GM23338 (cell line): ENCODE measurements at regions not wholly inside any gene's neighbourhood (a gene's known extent, or its start where the extent isn't known, plus 50 kb on each side); places are given as distances from the start of the nearest gene placed in this dataset.

Experiments used
- ATAC-seq: fragments of 200-7000 bp; cut with Tn5 transposase; 3 replicates; pipeline ENCODE4 v1.9.1; 2020
- DNase-seq: peaks from one replicate; pipeline ENCODE4 v3.0.0-alpha.2; 2015; ENCODE audit warnings: low spot score
- H2AFZ ChIP-seq: fragments of 200-600 bp; sonication (generic); 2 replicates; pipeline ENCODE4 v1.8.0; 2016; ENCODE audit warnings: antibody characterized with exemption, mild to moderate bottlenecking, moderate library complexity
- H3F3A ChIP-seq: fragments of 200-600 bp; sonication (generic); replicated peaks from 2 replicates; pipeline ENCODE4 v1.8.0; 2017; ENCODE audit warnings: antibody characterized with exemption, mixed run types, low read depth
- H3K27ac ChIP-seq: fragments of 200-600 bp; sonication (generic); 2 replicates; pipeline ENCODE4 v1.6.1; 2016; ENCODE audit warnings: low read depth
- H3K27me3 ChIP-seq: fragments of 200-600 bp; sonication (generic); 2 replicates; pipeline ENCODE4 v1.8.0; 2016; ENCODE audit warnings: mild to moderate bottlenecking, mixed run types, moderate library complexity; ENCODE audit not compliant: insufficient read depth
- H3K36me3 ChIP-seq: fragments of 200-600 bp; sonication (generic); 2 replicates; pipeline ENCODE4 v1.8.0; 2016; ENCODE audit warnings: mild to moderate bottlenecking; ENCODE audit not compliant: insufficient read depth
- H3K4me1 ChIP-seq: fragments of 200-600 bp; sonication (generic); 2 replicates; pipeline ENCODE4 v1.8.0; 2016; ENCODE audit warnings: mild to moderate bottlenecking, moderate library complexity; ENCODE audit not compliant: insufficient read depth
- H3K4me2 ChIP-seq: fragments of 200-600 bp; sonication (generic); 2 replicates; pipeline ENCODE4 v1.7.1; 2017; ENCODE audit warnings: mixed run types
- H3K4me3 ChIP-seq: fragments of 200-600 bp; sonication (generic); 2 replicates; pipeline ENCODE4 v1.6.1; 2016; ENCODE audit warnings: mixed run types
- H3K79me2 ChIP-seq: fragments of 200-600 bp; sonication (generic); replicated peaks from 2 replicates; pipeline ENCODE4 v1.8.0; 2017; ENCODE audit warnings: mild to moderate bottlenecking; ENCODE audit not compliant: insufficient read depth
- H3K9me2 ChIP-seq: fragments of 200-600 bp; sonication (generic); 2 replicates; pipeline ENCODE4 v1.8.0; 2017; ENCODE audit not compliant: insufficient read depth
- H4K20me1 ChIP-seq: fragments of 200-600 bp; sonication (generic); replicated peaks from 2 replicates; pipeline ENCODE4 v1.8.0; 2017; ENCODE audit warnings: mild to moderate bottlenecking; ENCODE audit not compliant: insufficient read depth
- H3K27ac Mint-ChIP-seq: 2 replicates; pipeline ENCODE4 v1.8.0; 2020; ENCODE audit warnings: inconsistent platforms, mild to moderate bottlenecking, moderate library complexity, mixed read lengths
- H3K27me3 Mint-ChIP-seq: 3 replicates; pipeline ENCODE4 v1.8.0; 2022; ENCODE audit warnings: low read depth, mild to moderate bottlenecking, moderate library complexity, mixed read lengths, inconsistent platforms; ENCODE audit not compliant: insufficient read depth, poor library complexity
- H3K36me3 Mint-ChIP-seq: 3 replicates; pipeline ENCODE4 v1.8.0; 2021; ENCODE audit warnings: low read depth, mild to moderate bottlenecking, inconsistent platforms, moderate library complexity, mixed read lengths
- H3K4me1 Mint-ChIP-seq: 3 replicates; pipeline ENCODE4 v1.8.0; 2020; ENCODE audit warnings: mild to moderate bottlenecking, inconsistent platforms, mixed read lengths
- H3K4me3 Mint-ChIP-seq: 3 replicates; pipeline ENCODE4 v1.8.0; 2021; ENCODE audit warnings: moderate library complexity, mild to moderate bottlenecking, inconsistent platforms, mixed read lengths
- H3K9me3 Mint-ChIP-seq: 3 replicates; pipeline ENCODE4 v1.8.0; 2020; ENCODE audit warnings: moderate library complexity, mild to moderate bottlenecking, inconsistent platforms, mixed read lengths
- CTCF ChIP-seq, 2 experiments: fragments of 200-600 bp in 1 of 2; sonication (generic) in 1 of 2; conservative IDR thresholded peaks; 2 replicates each; pipeline versions ENCODE4 v1.5.1 to v1.6.1; 2016 to 2017; ENCODE audit warnings: antibody characterized with exemption in 2 of 2, low read depth in 2 of 2, mild to moderate bottlenecking in 2 of 2, moderate library complexity in 1 of 2
- EZH2 ChIP-seq: fragments of 200-600 bp; sonication (generic); IDR thresholded peaks from one replicate; pipeline ENCODE4 v1.8.0; 2017; ENCODE audit warnings: antibody characterized with exemption, mild to moderate bottlenecking, low read depth; ENCODE audit not compliant: unreplicated experiment
- EZH2phosphoT487 ChIP-seq: fragments of 200-600 bp; sonication (generic); IDR thresholded peaks from one replicate; pipeline ENCODE4 v1.8.1; 2018; ENCODE audit warnings: antibody characterized with exemption; ENCODE audit not compliant: unreplicated experiment
- JUNB ChIP-seq: IDR thresholded peaks from one replicate; pipeline ENCODE4 v1.6.1; 2016; ENCODE audit warnings: antibody characterized with exemption; ENCODE audit not compliant: unreplicated experiment
- POLR2AphosphoS5 ChIP-seq: IDR thresholded peaks from 2 replicates; pipeline ENCODE4 v1.6.1; 2016; ENCODE audit warnings: antibody characterized with exemption, low read depth
- STAT1 ChIP-seq: IDR thresholded peaks from one replicate; pipeline ENCODE4 v1.6.1; 2016; ENCODE audit warnings: antibody characterized with exemption; ENCODE audit not compliant: unreplicated experiment
- ZNF331 ChIP-seq: fragments of 250-450 bp; sonication (Bioruptor Pico); IDR thresholded peaks from 2 replicates; pipeline ENCODE4 v1.5.0; 2020; ENCODE audit warnings: low read depth, mild to moderate bottlenecking, moderate library complexity
- TF ChIP-seq, protein P1 (sequence below): fragments of 250-450 bp; sonication (Bioruptor Pico); IDR thresholded peaks from 2 replicates; pipeline ENCODE4 v1.5.0; 2020; ENCODE audit warnings: mild to moderate bottlenecking, moderate library complexity
- TF ChIP-seq, protein P2 (sequence below): IDR thresholded peaks from 2 replicates; pipeline ENCODE4 v1.6.1; 2016; ENCODE audit warnings: antibody characterized with exemption

DNA sequence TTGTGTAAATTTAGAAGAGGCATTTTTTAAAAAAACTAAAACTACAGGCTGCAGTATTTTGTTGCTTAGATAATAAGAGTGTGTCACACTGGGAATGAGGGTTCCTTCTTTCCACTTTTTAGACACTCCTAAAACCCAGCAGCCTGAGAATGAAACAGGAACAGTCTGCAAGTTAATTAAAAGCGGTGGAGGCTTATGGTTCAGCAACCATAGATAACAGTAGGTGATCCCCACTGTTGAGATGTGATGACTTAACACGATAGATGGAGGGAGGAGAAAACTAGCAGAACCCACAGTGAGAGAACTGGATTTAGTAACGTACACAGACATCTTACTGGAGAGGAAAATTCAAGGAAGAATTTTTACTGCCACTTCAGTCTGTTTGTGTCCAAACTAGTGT, 767.3 kb downstream of the C4orf33 start (continued):
- TF ChIP-seq, protein P1, sequence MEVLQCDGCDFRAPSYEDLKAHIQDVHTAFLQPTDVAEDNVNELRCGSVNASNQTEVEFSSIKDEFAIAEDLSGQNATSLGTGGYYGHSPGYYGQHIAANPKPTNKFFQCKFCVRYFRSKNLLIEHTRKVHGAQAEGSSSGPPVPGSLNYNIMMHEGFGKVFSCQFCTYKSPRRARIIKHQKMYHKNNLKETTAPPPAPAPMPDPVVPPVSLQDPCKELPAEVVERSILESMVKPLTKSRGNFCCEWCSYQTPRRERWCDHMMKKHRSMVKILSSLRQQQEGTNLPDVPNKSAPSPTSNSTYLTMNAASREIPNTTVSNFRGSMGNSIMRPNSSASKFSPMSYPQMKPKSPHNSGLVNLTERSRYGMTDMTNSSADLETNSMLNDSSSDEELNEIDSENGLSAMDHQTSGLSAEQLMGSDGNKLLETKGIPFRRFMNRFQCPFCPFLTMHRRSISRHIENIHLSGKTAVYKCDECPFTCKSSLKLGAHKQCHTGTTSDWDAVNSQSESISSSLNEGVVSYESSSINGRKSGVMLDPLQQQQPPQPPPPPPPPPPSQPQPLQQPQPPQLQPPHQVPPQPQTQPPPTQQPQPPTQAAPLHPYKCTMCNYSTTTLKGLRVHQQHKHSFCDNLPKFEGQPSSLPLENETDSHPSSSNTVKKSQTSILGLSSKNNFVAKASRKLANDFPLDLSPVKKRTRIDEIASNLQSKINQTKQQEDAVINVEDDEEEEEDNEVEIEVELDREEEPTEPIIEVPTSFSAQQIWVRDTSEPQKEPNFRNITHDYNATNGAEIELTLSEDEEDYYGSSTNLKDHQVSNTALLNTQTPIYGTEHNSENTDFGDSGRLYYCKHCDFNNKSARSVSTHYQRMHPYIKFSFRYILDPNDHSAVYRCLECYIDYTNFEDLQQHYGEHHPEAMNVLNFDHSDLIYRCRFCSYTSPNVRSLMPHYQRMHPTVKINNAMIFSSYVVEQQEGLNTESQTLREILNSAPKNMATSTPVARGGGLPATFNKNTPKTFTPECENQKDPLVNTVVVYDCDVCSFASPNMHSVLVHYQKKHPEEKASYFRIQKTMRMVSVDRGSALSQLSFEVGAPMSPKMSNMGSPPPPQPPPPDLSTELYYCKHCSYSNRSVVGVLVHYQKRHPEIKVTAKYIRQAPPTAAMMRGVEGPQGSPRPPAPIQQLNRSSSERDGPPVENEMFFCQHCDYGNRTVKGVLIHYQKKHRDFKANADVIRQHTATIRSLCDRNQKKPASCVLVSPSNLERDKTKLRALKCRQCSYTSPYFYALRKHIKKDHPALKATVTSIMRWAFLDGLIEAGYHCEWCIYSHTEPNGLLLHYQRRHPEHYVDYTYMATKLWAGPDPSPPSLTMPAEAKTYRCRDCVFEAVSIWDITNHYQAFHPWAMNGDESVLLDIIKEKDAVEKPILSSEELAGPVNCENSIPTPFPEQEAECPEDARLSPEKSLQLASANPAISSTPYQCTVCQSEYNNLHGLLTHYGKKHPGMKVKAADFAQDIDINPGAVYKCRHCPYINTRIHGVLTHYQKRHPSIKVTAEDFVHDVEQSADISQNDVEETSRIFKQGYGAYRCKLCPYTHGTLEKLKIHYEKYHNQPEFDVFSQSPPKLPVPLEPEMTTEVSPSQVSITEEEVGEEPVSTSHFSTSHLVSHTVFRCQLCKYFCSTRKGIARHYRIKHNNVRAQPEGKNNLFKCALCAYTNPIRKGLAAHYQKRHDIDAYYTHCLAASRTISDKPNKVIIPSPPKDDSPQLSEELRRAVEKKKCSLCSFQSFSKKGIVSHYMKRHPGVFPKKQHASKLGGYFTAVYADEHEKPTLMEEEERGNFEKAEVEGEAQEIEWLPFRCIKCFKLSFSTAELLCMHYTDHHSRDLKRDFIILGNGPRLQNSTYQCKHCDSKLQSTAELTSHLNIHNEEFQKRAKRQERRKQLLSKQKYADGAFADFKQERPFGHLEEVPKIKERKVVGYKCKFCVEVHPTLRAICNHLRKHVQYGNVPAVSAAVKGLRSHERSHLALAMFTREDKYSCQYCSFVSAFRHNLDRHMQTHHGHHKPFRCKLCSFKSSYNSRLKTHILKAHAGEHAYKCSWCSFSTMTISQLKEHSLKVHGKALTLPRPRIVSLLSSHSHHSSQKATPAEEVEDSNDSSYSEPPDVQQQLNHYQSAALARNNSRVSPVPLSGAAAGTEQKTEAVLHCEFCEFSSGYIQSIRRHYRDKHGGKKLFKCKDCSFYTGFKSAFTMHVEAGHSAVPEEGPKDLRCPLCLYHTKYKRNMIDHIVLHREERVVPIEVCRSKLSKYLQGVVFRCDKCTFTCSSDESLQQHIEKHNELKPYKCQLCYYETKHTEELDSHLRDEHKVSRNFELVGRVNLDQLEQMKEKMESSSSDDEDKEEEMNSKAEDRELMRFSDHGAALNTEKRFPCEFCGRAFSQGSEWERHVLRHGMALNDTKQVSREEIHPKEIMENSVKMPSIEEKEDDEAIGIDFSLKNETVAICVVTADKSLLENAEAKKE (CRISPR knock-in tag) = no peak
- TF ChIP-seq STAT1 (no peak), CTCF (conservative IDR thresholded peaks at IDR 0.05; ENCODE audit: low read depth in 2 of 2) (no peak), POLR2AphosphoS5 (no peak), EZH2 (no peak)

DNA sequence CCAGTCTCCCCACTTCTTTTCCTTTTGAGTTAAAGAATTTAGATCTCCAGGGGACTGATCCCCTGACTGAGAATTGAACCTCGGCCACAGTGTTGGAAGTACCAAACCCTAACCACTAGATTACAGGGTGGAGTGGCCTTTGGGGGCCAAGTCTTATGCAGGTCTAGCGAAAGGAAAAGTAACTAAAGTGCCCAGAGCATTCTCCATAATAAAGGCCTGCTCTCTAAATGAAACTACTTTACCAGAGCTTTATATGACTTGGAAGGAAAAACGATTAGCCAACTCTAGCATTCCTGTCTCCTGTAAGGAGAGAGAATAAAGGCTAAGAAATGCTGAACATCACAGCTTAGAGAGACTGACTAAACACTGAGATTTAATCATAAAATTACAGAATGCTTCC, 788.0 kb downstream of the C4orf33 start:
- Histone ChIP-seq H3K4me1 (no peaks in the 10 kb centered on the region; the same call in 1 of the 2 replicates), H3K4me2 (no peak overlapping the region), H3K36me3 (no peaks in the 10 kb centered on the region), H3K79me2 (no peaks in the 10 kb centered on the region), H3K27ac (no peak overlapping the region), H3K9me2 (0 out of 2 replicates have a peak, but pooled peaks cover 3% of the 10 kb centered on the region), H3K4me3 (no peak overlapping the region), H2AFZ (peak overlapping the region; percentile 69; the same call in 1 of the 2 replicates), H3K27me3 (no peaks in the 10 kb centered on the region), H4K20me1 (no peaks in the 10 kb centered on the region), H3F3A (no peaks in the 10 kb centered on the region)
- Mint-ChIP-seq H3K4me1 (no peaks in the 10 kb centered on the region), H3K27ac (no peak overlapping the region), H3K36me3 (peaks cover 5% of the 10 kb centered on the region; the same call in 1 of the 3 replicates), H3K4me3 (no peak overlapping the region), H3K27me3 (peaks cover 4% of the 10 kb centered on the region), H3K9me3 (peaks cover 3% of the 10 kb centered on the region; the same call in 2 of the 3 replicates)
- ATAC-seq (peak; percentile 22; the same call in 1 of the 3 replicates), DNase-seq (peak; percentile 30)
- no peak for TF ChIP-seq POLR2AphosphoS5
- TF ChIP-seq JUNB = no peak
- no peak for TF ChIP-seq STAT1
- TF ChIP-seq, protein P2, sequence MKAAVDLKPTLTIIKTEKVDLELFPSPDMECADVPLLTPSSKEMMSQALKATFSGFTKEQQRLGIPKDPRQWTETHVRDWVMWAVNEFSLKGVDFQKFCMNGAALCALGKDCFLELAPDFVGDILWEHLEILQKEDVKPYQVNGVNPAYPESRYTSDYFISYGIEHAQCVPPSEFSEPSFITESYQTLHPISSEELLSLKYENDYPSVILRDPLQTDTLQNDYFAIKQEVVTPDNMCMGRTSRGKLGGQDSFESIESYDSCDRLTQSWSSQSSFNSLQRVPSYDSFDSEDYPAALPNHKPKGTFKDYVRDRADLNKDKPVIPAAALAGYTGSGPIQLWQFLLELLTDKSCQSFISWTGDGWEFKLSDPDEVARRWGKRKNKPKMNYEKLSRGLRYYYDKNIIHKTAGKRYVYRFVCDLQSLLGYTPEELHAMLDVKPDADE = no peak
- TF ChIP-seq CTCF (conservative IDR thresholded peaks at IDR 0.05; ENCODE audit: low read depth in 2 of 2) = no peak
- TF ChIP-seq ZNF331 (CRISPR knock-in tag) = no peak
- no peak for TF ChIP-seq EZH2phosphoT487
